HFF-Myc (cell line): ENCODE measurements at regions not wholly inside any gene's neighbourhood (a gene's known extent, or its start where the extent isn't known, plus 50 kb on each side); places are given as distances from the start of the nearest gene placed in this dataset.

Source experiments
- DNase-seq: peaks from one replicate; pipeline ENCODE4 v3.0.0-alpha.2; 2011; ENCODE audit warnings: low read depth; ENCODE audit errors: extremely low read depth
- H3K4me3 ChIP-seq: replicated peaks from 2 replicates; pipeline ENCODE4 v1.5.1; 2011; ENCODE audit warnings: low read depth, mild to moderate bottlenecking, control low read depth, low read length
- TF ChIP-seq, protein P1 (sequence below): IDR thresholded peaks from 2 replicates; pipeline ENCODE4 v1.5.1; 2012; ENCODE audit warnings: mild to moderate bottlenecking, low read depth, low read length, control low read depth; ENCODE audit errors: missing control alignments

GRCh38 chr14:25250516-25250915 lies 200.6 kb upstream of the STXBP6 start:
- DNase-seq, result no peak
- no peak overlapping the region for H3K4me3 ChIP-seq
- TF ChIP-seq, protein P1, sequence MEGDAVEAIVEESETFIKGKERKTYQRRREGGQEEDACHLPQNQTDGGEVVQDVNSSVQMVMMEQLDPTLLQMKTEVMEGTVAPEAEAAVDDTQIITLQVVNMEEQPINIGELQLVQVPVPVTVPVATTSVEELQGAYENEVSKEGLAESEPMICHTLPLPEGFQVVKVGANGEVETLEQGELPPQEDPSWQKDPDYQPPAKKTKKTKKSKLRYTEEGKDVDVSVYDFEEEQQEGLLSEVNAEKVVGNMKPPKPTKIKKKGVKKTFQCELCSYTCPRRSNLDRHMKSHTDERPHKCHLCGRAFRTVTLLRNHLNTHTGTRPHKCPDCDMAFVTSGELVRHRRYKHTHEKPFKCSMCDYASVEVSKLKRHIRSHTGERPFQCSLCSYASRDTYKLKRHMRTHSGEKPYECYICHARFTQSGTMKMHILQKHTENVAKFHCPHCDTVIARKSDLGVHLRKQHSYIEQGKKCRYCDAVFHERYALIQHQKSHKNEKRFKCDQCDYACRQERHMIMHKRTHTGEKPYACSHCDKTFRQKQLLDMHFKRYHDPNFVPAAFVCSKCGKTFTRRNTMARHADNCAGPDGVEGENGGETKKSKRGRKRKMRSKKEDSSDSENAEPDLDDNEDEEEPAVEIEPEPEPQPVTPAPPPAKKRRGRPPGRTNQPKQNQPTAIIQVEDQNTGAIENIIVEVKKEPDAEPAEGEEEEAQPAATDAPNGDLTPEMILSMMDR, result no peak

GRCh38 chr14:25247609-25248008 lies 197.7 kb upstream of the STXBP6 start:
- TF ChIP-seq, protein P1, result no peak

GRCh38 chr14:25246751-25247150 lies 196.8 kb upstream of the STXBP6 start:
- no peak for DNase-seq
- TF ChIP-seq, protein P1, result no peak
- no peak overlapping the region for H3K4me3 ChIP-seq

More at GRCh38 chr14:25247609-25248008, 197.7 kb upstream of the STXBP6 start:
- no peak overlapping the region for H3K4me3 ChIP-seq
- no peak for DNase-seq

DNA sequence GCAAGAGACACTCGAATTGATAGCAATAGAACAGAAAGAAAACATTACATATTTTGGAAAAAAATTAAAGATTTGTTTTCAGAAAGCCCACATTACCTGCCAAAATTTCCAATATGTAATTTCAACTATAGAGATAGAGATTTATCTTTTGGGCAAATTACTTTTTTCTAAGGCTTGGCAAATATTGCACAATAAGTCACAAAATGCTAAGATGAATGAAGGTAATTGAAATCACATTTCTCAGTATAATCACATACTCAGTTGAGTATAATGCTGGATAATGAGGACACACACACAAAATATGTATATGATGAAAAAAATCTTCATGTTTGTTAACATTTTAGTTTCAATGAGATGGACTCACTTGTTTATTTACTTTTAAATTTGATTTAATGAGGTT lies 189.2 kb upstream of the STXBP6 start:
- TF ChIP-seq, protein P1, result no peak
- no peak for DNase-seq

GRCh38 chr14:25237845-25238244 lies 187.9 kb upstream of the STXBP6 start:
- no peak for DNase-seq
- TF ChIP-seq, protein P1, result peak; percentile 43
- no peak overlapping the region for H3K4me3 ChIP-seq

More for the DNA sequence above, 189.2 kb upstream of the STXBP6 start:
- no peak overlapping the region for H3K4me3 ChIP-seq

GRCh38 chr14:25233613-25234012 lies 183.7 kb upstream of the STXBP6 start:
- TF ChIP-seq, protein P1, result no peak
- no peak for DNase-seq
- H3K4me3 ChIP-seq, result no peak overlapping the region

DNA sequence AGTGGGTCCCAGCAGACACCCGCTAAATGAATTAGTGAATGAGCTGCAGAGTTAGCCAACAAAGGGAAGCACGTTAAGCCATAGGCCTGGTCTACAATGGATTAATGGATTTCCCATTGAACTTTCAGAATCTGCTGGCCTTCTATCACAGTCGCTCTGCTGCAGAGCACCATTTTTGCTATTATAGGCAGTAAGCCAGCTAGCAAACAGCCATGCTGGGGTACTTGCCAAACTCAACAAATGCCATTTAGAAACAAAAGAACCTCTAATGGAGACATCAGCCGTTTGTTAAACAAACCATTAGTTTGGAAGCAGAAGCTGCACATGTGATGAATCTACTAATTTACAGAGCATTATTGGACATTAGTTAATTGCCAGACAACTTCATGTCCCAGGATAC lies 181.1 kb upstream of the STXBP6 start:
- no peak for DNase-seq
- TF ChIP-seq, protein P1, result no peak
- no peak overlapping the region for H3K4me3 ChIP-seq
